ENCODE measurements at regions not wholly inside any gene's neighbourhood (a gene's known extent, or its start where the extent isn't known, plus 50 kb on each side); places are given as distances from the start of the nearest gene placed in this dataset.

DNA sequence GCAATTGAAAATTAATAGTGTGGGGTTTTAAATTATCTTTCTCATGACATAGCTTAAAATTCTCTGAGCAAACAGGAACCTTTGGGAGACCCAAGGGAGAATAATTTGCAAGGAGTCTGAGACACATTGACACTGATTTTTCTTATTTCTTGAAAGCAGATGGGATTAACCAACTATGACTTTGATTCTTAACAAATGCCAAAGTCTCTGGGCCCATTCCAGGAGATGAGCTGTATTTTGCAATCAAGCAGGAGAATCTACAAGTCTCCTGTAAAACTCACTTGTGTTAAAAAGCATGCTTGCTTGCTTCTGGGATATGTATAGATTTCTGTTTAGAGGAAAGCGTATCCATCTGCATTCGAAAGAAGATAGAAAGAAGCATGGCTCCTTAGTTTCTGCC is 71.3 kb upstream of the STT3B start:
- Histone ChIP-seq H3K9me3 (no peaks in the 10 kb centered on the region), H3K36me3 (no peaks in the 10 kb centered on the region), H3K4me3 (no peak overlapping the region), H3K27ac (no peak overlapping the region), H3K4me1 (no peaks in the 10 kb centered on the region), H3K27me3 (no peaks in the 10 kb centered on the region)
- intact Hi-C loops (cut with DNase I; ENCODE audit: low total_unique reads) = no loop called here
- DNase-seq (ENCODE audit: low spot score in 2 of 2) = no peak
- TF ChIP-seq, protein P1, sequence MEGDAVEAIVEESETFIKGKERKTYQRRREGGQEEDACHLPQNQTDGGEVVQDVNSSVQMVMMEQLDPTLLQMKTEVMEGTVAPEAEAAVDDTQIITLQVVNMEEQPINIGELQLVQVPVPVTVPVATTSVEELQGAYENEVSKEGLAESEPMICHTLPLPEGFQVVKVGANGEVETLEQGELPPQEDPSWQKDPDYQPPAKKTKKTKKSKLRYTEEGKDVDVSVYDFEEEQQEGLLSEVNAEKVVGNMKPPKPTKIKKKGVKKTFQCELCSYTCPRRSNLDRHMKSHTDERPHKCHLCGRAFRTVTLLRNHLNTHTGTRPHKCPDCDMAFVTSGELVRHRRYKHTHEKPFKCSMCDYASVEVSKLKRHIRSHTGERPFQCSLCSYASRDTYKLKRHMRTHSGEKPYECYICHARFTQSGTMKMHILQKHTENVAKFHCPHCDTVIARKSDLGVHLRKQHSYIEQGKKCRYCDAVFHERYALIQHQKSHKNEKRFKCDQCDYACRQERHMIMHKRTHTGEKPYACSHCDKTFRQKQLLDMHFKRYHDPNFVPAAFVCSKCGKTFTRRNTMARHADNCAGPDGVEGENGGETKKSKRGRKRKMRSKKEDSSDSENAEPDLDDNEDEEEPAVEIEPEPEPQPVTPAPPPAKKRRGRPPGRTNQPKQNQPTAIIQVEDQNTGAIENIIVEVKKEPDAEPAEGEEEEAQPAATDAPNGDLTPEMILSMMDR (IDR thresholded peaks at IDR 0.05) = no peak
- no peak for TF ChIP-seq POLR2AphosphoS5 (IDR thresholded peaks at IDR 0.05)
- no peak for TF ChIP-seq POLR2A (IDR thresholded peaks at IDR 0.05)

DNA sequence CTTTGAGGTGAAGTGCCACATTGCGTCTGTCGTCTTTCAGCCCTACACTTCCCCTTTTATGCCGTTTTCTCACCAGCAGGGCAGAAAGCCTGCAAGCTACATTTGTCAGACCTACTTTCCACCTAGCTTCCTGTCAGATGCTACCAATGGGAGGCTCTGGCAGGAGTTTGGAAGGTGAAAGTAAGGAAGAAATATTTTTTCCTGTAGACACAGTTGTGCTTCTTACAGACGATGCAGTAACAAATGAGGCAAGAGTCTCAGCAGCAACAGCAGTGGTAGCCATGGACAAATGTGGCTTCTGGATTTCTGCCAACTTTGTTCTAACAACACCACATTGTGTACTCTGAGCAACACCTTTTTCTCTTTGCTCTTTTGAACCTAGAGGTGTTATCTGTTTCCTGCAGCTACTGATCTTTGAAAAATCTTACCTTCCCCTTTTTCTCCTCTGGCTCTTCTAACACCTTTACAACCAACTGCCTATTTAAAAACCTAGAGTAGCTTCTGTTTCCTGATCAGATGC is 70.6 kb upstream of the STT3B start:
- no peaks in the 10 kb centered on the region for H3K9me3 ChIP-seq
- H3K4me1 ChIP-seq = no peaks in the 10 kb centered on the region
- no peak for DNase-seq (ENCODE audit: low spot score in 2 of 2)
- H3K27ac ChIP-seq = no peak overlapping the region
- TF ChIP-seq POLR2A (IDR thresholded peaks at IDR 0.05) = no peak
- no peak for TF ChIP-seq POLR2AphosphoS5 (IDR thresholded peaks at IDR 0.05)
- TF ChIP-seq, protein P1 (IDR thresholded peaks at IDR 0.05) = no peak
- H3K36me3 ChIP-seq = no peaks in the 10 kb centered on the region
- H3K4me3 ChIP-seq = no peak overlapping the region
- intact Hi-C loops (cut with DNase I; ENCODE audit: low total_unique reads) = no loop called here
- H3K27me3 ChIP-seq = no peaks in the 10 kb centered on the region

DNA sequence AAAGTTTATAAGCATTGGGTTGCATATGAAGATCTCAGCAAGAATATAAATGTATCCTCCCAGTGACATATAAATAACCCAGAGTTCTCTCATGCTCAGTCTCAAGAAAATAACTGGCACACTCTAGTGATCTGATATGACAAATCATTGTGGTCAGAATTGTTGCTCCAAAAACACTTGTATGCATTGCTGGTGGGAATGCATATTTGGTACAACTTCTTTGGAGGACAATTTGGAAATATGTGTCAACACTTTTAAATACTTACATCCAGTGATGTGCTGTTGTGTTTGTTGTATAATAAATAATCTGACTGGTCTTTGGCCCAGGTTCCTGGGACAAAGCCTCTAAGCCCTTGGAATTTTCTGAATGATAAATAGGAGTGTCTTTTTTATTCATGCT is 66.7 kb upstream of the STT3B start:
- Histone ChIP-seq H3K36me3 (no peaks in the 10 kb centered on the region), H3K9me3 (no peaks in the 10 kb centered on the region), H3K27me3 (no peaks in the 10 kb centered on the region), H3K27ac (no peak overlapping the region), H3K4me1 (no peaks in the 10 kb centered on the region), H3K4me3 (no peak overlapping the region)
- TF ChIP-seq POLR2AphosphoS5 (IDR thresholded peaks at IDR 0.05) (no peak), POLR2A (IDR thresholded peaks at IDR 0.05) (no peak)
- TF ChIP-seq, protein P1 (IDR thresholded peaks at IDR 0.05) = no peak
- no peak for DNase-seq (ENCODE audit: low spot score in 2 of 2)
- intact Hi-C loops (cut with DNase I; ENCODE audit: low total_unique reads) = no loop called here

DNA sequence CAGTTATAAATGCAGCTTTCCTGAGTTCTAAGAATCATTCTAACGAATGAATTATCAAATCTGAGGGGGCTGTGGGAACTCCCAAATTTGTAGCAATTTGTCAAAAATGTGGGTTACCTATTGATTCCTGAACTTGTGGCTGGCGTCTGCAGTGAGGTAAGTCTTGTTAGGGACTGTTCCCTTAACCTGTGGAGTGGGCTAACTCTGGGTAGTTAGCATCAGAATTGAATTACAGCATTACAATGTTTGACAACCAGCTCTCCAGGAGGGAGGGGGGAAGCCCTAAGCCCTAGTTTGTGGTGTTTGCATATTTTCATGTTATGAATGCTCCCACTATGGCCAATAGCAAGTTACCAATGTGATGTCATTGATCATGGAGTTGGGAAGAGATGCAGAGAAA is 65.9 kb upstream of the STT3B start:
- DNase-seq (ENCODE audit: low spot score in 2 of 2) = no peak
- no peak for TF ChIP-seq POLR2AphosphoS5 (IDR thresholded peaks at IDR 0.05)
- TF ChIP-seq, protein P1 (IDR thresholded peaks at IDR 0.05) = no peak
- no peak for TF ChIP-seq POLR2A (IDR thresholded peaks at IDR 0.05)
- no peaks in the 10 kb centered on the region for H3K36me3 ChIP-seq
- no peaks in the 10 kb centered on the region for H3K27me3 ChIP-seq
- H3K4me3 ChIP-seq = no peak overlapping the region
- no peaks in the 10 kb centered on the region for H3K9me3 ChIP-seq
- intact Hi-C loops (cut with DNase I; ENCODE audit: low total_unique reads) = no loop called here
- H3K27ac ChIP-seq = no peak overlapping the region
- H3K4me1 ChIP-seq = no peaks in the 10 kb centered on the region

DNA sequence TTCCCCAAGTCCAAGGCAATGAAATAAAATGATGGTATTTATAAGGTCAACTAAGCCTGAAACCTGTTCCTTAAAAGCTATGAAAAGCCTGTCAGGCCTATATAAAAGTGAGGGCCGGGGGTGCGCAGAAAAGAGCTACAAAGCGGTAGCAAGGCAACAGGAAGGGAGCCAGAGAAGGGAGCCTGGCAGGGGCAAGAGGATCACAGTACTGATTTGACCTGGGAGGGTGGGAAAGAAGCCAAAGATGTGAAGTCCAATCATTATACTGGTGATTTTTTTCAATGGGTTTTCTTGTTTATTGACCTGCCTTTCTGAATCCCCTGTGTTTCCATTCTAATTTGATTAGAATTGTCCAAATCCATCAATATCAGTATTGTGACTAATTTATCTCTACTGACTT is 64.3 kb upstream of the STT3B start:
- H3K9me3 ChIP-seq = no peaks in the 10 kb centered on the region
- no peaks in the 10 kb centered on the region for H3K4me1 ChIP-seq
- no peaks in the 10 kb centered on the region for H3K27me3 ChIP-seq
- no peaks in the 10 kb centered on the region for H3K36me3 ChIP-seq
- no peak for DNase-seq (ENCODE audit: low spot score in 2 of 2)
- H3K4me3 ChIP-seq = no peak overlapping the region
- no peak overlapping the region for H3K27ac ChIP-seq
- intact Hi-C loops (cut with DNase I; ENCODE audit: low total_unique reads) = no loop called here
- TF ChIP-seq, protein P1 (IDR thresholded peaks at IDR 0.05) = no peak
- TF ChIP-seq POLR2AphosphoS5 (IDR thresholded peaks at IDR 0.05) (no peak), POLR2A (IDR thresholded peaks at IDR 0.05) (no peak)

Measured in breast epithelium (tissue), 4 donors.